HG02852 (cell line): ENCODE measurements at regions not wholly inside any gene's neighbourhood (a gene's known extent, or its start where the extent isn't known, plus 50 kb on each side); places are given as distances from the start of the nearest gene placed in this dataset.

Experiments used
- ATAC-seq: cut with Tn5 transposase; IDR thresholded peaks from one replicate; pipeline ENCODE4 v1.9.1; 2021; ENCODE audit warnings: mild to moderate bottlenecking, moderate library complexity; ENCODE audit not compliant: unreplicated experiment

DNA sequence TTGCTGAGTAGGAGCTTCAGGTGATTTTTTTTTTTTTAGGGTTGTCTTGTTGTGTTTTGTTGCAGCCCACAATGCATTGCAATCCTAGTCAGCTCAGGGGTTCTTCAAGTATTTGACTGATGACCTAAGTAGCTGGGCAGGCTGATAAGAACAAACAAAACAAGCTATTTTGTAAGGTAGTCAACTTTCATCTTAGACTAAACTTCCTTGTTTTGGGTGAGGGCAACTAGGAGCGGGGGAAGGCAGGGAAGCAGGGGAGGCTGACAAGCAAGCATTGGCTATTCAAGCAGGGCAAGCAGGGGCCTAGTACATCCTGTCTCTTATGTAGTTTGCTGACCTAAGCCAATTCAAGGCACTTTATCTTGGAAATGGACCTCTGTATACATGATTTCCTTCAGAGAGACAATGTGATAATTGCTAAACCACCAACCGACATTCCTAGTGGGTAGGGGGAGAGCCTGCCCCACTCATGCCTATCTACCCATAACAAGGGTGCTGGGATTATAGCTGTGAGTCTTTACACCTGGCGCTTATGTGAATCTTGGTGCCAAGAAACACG, 163.3 kb upstream of the PRKCQ start:
- no peak for ATAC-seq

- no peak for ATAC-seq
Measured at GRCh38 chr10:6741541-6741941, 161.5 kb upstream of the PRKCQ start.

DNA sequence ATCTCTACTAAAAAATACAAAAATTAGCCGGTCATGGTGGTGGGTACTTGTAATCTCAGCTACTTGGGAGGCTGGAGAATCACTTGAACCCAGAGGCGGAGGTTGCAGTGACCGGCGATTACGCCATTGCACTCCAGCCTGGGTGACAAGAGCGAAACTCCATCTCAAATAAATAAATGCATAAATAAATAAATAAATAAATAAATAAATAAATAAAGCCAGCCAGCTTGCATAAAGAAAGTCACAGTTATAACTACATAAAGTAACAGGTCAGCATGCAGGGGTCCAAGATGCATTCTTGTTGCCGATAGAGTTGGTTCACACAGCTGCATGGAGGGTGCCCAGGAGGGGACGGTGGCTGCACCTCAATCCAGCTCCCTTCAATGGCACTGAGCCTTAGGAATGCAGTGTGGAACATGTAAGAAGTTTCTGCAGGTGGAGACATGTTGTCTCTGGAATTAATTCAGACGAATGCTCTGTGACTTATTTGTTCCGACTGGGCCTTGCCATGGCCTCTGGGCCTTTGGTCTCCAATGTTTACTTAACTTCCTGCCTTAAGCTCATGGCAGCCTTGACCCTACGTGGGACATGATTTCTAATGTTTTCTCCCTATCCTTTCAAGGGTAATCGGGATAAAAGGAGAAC, 159.6 kb upstream of the PRKCQ start:
- ATAC-seq, result no peak

GRCh38 chr10:6738112-6738768, 158.2 kb upstream of the PRKCQ start:
- ATAC-seq, result no peak

DNA sequence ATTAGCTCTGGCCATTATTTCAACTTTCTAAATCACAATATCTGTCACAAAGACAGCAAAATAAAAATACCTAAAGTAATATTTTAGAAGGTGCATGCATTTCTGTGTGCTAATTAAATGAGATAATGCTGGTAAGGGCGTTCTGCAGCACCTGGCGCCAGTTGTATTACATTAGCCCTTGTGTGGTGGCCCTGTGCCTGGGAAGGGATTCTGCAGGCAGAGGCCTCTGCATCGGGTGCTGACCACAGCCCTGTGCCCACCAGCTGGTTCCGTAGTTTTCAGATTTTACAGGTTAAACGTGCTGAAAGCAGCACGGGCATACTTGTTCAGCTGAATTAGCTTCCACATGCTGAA, 157.7 kb upstream of the PRKCQ start:
- no peak for ATAC-seq

GRCh38 chr10:6737080-6737641, 157.1 kb upstream of the PRKCQ start:
- ATAC-seq, result no peak

- ATAC-seq, result no peak
Measured at GRCh38 chr10:6734286-6734685, 154.2 kb upstream of the PRKCQ start.

- no peak for ATAC-seq
Measured at GRCh38 chr10:6729861-6730344, 149.8 kb upstream of the PRKCQ start.

DNA sequence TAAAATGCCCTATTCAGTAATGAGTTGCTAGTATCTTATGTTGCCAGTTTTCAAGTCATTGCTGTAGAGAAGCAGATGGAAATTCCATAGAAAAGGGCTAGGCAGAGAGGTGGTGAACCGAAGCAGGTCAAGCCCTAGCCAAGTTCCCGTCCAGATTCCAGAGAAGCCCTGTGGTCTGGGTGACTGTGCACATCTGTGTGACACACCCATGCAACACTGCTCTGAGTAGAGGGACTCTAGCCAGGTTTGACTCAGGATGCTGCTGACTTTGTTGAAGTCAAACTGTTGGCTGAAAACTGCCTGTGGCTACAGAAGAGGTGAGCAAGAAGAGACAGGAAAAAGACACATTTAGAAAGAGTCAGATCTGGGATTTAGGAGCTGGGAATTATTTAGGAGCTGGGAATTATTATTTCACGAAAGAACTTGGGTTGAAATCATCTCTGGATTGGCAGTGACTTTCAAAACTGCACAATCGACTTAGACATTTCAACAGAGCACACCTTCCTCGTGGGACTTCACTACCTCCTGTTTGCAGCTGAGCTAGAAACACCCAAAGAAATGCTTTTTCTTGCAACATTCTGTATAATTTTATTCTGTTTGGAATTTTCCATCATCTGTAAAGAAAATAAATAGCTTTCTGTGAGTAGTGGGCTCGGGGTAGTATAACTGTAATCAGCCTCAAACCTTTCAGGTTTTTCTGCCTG, 149.1 kb upstream of the PRKCQ start:
- ATAC-seq, result no peak

DNA sequence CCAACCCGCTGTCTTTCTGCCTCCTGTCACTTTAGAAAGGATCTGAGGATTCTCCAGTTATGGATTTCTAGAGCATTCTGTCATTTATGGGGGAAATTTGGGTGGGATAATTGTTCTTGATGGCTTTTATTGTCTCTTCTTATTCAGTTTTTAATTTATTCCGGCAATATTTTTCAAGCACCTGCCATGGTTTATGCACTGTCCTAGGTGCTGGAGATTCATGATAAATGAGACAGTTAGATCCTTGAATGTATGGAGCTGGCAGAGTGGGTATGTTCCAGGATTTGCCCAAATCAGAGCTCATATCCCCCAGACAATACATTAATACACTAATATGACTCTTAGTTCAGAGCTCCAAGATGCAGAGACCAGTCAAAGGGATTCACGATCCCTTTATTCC, 146.8 kb upstream of the PRKCQ start:
- no peak for ATAC-seq

DNA sequence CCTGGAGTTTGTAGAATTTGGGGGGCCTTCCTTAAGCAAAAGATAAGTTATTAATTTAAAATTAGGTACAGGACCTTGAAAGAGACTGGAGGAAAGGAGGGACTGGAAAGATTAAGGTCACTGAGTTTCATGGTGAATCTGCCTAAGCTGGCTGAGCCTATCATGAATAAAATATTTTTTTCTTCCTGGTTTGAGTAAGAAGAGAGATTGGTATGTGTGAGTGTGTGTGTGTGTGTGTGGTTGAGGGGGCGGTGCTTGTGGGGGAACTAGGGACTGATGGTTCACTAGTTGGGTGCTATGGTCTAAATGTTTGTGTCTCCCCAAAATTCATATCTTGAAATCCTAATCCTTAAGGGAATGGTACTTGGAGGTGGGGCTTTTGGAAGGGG, 142.5 kb upstream of the PRKCQ start:
- ATAC-seq, result no peak

DNA sequence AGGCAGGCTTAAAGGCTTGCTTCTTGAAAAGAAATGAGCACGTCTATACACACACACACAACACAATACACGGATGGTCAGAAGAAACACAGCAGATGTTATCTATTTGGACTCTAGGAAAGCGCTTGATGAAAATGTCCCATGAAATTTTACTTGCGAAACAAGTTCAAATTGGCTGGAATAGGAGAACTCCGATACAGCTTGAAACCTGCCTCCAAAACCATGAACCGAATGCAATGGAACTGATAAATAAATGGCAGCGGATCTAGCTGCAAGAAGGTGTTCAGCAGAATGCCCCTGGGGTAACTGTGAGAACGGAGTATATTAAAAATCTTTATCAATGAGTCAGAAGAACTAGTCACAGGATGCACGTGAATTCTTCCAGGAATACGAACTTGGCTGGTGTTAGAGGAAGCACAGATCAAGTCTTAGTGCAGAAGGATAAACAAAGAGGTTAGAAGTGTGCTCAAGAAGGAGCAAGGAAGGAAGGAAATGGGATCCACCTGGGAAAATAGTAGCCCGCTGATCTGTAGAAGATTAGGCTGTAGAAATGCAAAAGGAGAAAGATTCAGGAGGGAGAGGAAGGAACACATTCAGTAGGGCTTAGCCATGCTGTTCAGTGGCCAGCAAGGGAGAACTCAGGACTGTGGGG, 142.0 kb upstream of the PRKCQ start:
- ATAC-seq, result no peak

GRCh38 chr10:6721480-6721879, 141.4 kb upstream of the PRKCQ start:
- no peak for ATAC-seq

GRCh38 chr10:6719561-6719960, 139.5 kb upstream of the PRKCQ start:
- no peak for ATAC-seq

DNA sequence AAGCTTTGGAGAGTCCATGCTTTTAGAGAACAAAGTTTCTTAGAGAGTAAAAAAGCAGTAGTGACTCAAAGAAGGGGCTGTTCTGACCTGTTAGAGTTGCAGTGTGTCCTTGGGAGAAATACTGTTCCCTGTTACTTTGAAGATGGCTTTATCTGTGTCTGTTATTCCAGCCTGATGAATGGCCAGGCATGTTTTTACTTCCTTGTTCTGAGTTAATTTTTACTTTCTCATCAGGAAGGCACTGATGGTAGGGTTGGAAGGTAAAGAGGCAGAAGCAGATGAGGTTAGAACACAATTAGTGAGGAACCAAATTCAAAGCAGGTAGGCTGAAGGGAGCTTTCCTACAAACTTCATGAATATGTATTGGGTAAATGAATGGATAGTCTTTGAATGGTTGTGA, 138.5 kb upstream of the PRKCQ start:
- ATAC-seq, result no peak

- ATAC-seq, result no peak
Measured at GRCh38 chr10:6716516-6716915, 136.4 kb upstream of the PRKCQ start.

DNA sequence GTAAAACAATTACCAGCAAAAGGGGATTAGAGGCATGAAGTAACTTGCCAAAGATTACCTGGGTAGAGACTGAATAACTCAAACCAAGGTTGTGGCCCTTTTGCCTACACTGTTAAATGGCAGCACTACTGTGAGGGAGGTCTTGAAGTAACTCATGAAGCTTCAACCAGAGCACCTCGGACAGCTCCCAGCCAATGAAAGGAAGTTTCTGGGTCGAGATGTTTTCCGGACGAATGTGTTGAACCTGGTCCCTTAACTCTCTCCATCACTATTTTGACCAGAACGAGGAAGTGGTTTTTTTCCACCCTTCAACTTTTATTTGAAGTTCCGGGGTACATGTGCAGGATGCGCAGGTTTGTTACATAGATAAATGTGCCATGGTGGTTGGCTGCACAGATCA, 133.6 kb upstream of the PRKCQ start:
- ATAC-seq, result no peak

DNA sequence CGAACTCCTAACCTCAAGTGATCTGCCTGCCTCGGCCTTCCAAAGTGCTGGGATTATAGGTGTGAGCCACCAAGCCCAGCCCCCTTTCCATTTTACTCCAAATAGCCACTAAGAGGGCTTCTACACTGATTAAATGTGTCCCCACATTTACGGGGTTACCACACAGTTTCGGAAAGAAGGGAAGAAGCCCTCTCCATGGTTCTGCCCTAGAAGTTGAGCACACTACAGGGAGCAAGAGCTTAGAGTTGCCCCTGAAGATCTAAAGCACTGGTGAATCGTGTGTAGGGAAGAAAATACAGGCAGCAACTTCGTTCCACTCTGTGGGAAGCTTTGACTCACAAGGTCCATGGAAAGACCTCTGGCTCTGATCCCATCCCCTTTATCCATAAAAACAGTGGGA, 133.0 kb upstream of the PRKCQ start:
- no peak for ATAC-seq

DNA sequence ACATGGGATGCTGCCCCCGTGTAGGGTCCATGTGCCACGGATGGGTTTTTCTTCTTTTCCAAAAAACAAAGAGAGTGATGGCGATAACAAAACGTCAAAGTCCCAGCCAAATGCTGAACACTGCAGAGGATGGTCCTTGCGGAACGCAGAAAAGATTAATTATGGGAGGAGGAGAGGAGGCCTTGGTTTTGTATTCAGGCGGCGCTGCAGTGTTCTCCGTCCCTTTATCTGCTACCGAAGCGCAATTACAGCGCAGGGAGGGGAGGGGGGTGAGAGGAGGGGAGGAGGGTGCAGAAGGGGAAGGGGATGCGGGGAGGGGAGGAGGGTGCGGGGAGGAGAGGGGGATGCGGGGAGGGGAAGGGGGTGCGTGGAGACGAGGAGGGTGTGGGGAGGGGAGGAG, 131.8 kb upstream of the PRKCQ start:
- no peak for ATAC-seq

- ATAC-seq, result no peak
Measured at GRCh38 chr10:6711408-6711841, 131.3 kb upstream of the PRKCQ start.

DNA sequence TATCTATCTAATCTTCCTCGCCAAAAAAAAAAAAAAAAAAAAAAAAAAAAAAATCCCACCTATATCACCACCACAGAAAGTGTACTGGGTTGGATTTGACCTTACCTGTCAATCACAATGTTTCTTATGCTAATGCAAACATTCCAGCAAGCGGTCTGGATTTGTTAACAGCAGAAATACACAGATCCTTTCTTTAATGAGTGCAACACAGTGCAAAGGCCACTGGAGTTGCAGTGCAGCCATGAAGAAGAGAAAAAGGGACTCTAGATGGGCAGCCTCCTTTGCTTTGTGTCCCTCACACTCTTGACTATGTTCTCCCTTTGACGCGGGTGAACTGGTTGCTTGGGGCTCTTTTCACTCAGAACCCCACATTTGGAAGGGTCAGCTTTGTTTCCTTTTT, 127.3 kb upstream of the PRKCQ start:
- ATAC-seq, result no peak
